NT2/D1 (cell line): ENCODE measurements at regions not wholly inside any gene's neighbourhood (a gene's known extent, or its start where the extent isn't known, plus 50 kb on each side); places are given as distances from the start of the nearest gene placed in this dataset.
"Not testable (repeated sequence)": the region's sequence is repeated elsewhere in the genome, so short reads cannot be mapped to it uniquely, and the experiment has no call there.

Source experiments
- DNase-seq: peaks from one replicate; pipeline ENCODE4 v3.0.0-alpha.2; 2011; ENCODE audit warnings: low read depth, low spot score
- H3K27me3 ChIP-seq: 2 replicates; pipeline ENCODE4 v1.6.0; 2011; ENCODE audit warnings: mild to moderate bottlenecking; ENCODE audit not compliant: insufficient read length, insufficient read depth
- H3K36me3 ChIP-seq: 2 replicates; pipeline ENCODE4 v1.6.1; 2011; ENCODE audit warnings: mild to moderate bottlenecking, low read length, mixed read lengths; ENCODE audit not compliant: insufficient read depth, insufficient read length
- H3K4me1 ChIP-seq: 2 replicates; pipeline ENCODE4 v1.5.1; 2011; ENCODE audit not compliant: insufficient read depth, insufficient read length
- H3K4me3 ChIP-seq: 2 replicates; pipeline ENCODE4 v1.5.1; 2011; ENCODE audit warnings: low read depth; ENCODE audit not compliant: insufficient read length
- H3K9ac ChIP-seq: 2 replicates; pipeline ENCODE4 v1.6.0; 2011; ENCODE audit warnings: low read depth; ENCODE audit not compliant: insufficient read length
- H3K9me3 ChIP-seq: 2 replicates; pipeline ENCODE4 v1.5.1; 2011; ENCODE audit warnings: mild to moderate bottlenecking, low read length; ENCODE audit not compliant: insufficient read depth
- SUZ12 ChIP-seq: IDR thresholded peaks from 2 replicates; pipeline ENCODE4 v1.6.1; 2011; ENCODE audit not compliant: insufficient read length, insufficient read depth; ENCODE audit errors: extremely low read depth
- YY1 ChIP-seq: IDR thresholded peaks from 2 replicates; pipeline ENCODE4 v1.6.1; 2011; ENCODE audit not compliant: insufficient read length, insufficient read depth
- ZNF274 ChIP-seq: IDR thresholded peaks from 2 replicates; pipeline ENCODE4 v1.6.1; 2011; ENCODE audit warnings: mild to moderate bottlenecking, low read depth, low read length

GRCh38 chr16:34743115-34743514, 1283.7 kb downstream of the TP53TG3F start:
- Histone ChIP-seq H3K4me1 (no peaks in the 10 kb centered on the region), H3K36me3 (no peaks in the 10 kb centered on the region), H3K27me3 (no peaks in the 10 kb centered on the region), H3K9me3 (peaks cover 70% of the 10 kb centered on the region), H3K4me3 (no peak overlapping the region), H3K9ac (no peak overlapping the region)
- TF ChIP-seq ZNF274 (no peak), SUZ12 (no peak), YY1 (no peak)
- DNase-seq: no peak

DNA sequence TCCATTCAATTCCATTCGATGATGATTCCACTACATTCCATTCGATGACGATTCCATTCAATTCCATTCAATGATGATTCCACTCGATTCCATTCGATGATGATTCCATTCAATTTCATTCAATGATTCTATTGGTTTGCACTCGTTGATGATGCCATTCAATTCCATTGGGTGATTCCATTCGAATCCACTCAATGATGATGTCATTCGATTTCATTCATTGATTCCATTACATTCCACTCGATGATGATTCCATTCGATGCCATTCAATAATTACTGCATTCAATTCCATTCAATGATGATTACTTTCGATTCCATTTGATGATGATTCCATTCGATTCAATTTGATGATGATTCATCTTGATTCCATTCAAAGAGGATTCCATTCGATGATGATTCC, 1299.4 kb downstream of the TP53TG3F start:
- Histone ChIP-seq H3K4me3 (no peak overlapping the region), H3K27me3 (no peaks in the 10 kb centered on the region), H3K9me3 (peaks cover 92% of the 10 kb centered on the region), H3K4me1 (no peaks in the 10 kb centered on the region), H3K9ac (no peak overlapping the region), H3K36me3 (no peaks in the 10 kb centered on the region)
- TF ChIP-seq SUZ12: no peak
- no peak for TF ChIP-seq YY1
- TF ChIP-seq ZNF274: no peak
- no peak for DNase-seq

DNA sequence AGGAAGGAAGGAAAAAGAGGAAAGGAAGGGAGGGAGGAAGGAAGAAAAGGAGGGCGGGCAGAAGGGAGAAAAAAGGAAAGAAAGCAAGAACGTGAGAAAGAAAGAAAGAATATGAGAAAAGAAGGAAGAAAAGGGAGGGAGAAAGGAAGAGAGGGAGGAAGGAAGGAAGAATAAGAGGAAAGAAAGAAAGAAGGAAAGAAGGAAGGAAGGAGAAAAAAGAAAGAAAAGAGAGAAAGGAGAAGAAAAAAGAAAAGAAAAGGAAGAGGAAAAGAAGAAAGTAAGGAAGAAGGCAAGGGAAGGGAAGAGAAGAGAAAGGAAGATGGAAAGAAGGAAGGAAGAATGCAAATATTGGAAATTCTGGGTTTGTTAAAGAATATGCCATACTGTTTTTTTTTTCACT, 1332.4 kb downstream of the TP53TG3F start:
- not testable (repeated sequence) for H3K36me3 ChIP-seq, H3K27me3 ChIP-seq, H3K9me3 ChIP-seq, DNase-seq, H3K9ac ChIP-seq, H3K4me3 ChIP-seq, H3K4me1 ChIP-seq

- TF ChIP-seq ZNF274 (no peak), YY1 (no peak), SUZ12 (no peak)
- H3K4me3 ChIP-seq: no peak overlapping the region
- H3K27me3 ChIP-seq: no peaks in the 10 kb centered on the region
- H3K4me1 ChIP-seq: no peaks in the 10 kb centered on the region
- no peaks in the 10 kb centered on the region for H3K36me3 ChIP-seq
- H3K9ac ChIP-seq: no peak overlapping the region
- no peak for DNase-seq
- H3K9me3 ChIP-seq: no peaks in the 10 kb centered on the region
These were observed 1342.5 kb downstream of the TP53TG3F start for GRCh38 chr16:34801875-34802274.

GRCh38 chr16:34802396-34802795, 1343.0 kb downstream of the TP53TG3F start:
- no peak for TF ChIP-seq SUZ12
- no peak for TF ChIP-seq YY1
- TF ChIP-seq ZNF274: no peak
- Histone ChIP-seq H3K9me3 (no peaks in the 10 kb centered on the region), H3K27me3 (no peaks in the 10 kb centered on the region), H3K9ac (no peak overlapping the region), H3K4me1 (no peaks in the 10 kb centered on the region), H3K4me3 (no peak overlapping the region), H3K36me3 (no peaks in the 10 kb centered on the region)
- DNase-seq: no peak

DNA sequence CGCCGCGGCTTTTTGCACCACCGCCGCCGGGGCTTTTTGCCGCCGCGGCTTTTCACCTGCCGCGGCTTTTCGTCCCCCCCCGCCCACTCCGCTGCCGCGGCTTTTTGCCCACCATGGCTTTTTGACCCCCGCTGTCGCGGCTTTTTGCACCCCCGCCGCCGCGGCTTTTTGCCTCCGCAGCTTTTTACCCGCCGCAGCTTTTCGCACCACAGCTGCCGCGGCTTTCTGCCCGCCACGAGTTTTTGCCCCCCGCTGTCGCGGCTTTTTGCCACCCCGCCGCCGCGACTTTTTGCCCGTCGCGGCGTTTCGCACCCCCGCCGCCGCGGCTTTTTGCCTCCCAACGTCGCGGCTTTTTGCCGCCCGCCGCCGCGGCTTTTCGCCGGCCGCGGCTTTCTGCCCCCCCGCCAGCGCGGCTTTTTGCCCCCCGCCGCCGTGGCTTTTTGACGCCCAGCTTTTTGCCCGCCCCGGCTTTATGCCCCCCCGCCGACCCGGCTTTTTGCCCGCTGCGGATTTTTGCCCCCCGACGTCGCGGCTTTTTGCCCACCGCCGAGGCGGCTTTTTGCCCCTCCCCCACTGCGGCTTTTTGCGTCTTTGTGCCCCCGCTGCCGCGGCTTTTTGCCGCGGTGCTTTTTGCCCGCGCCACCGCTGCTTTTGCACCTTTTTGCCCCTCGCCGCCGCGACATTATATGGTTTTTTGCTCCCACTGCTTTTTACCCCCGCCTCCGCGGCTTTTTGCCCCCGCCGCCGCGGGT, 1343.6 kb downstream of the TP53TG3F start:
- Histone ChIP-seq H3K4me3 (no peak overlapping the region), H3K4me1 (no peaks in the 10 kb centered on the region), H3K9me3 (no peaks in the 10 kb centered on the region), H3K9ac (no peak overlapping the region), H3K27me3 (no peaks in the 10 kb centered on the region), H3K36me3 (no peaks in the 10 kb centered on the region)
- no peak for DNase-seq
- TF ChIP-seq ZNF274 (no peak), SUZ12 (no peak), YY1 (no peak)

DNA sequence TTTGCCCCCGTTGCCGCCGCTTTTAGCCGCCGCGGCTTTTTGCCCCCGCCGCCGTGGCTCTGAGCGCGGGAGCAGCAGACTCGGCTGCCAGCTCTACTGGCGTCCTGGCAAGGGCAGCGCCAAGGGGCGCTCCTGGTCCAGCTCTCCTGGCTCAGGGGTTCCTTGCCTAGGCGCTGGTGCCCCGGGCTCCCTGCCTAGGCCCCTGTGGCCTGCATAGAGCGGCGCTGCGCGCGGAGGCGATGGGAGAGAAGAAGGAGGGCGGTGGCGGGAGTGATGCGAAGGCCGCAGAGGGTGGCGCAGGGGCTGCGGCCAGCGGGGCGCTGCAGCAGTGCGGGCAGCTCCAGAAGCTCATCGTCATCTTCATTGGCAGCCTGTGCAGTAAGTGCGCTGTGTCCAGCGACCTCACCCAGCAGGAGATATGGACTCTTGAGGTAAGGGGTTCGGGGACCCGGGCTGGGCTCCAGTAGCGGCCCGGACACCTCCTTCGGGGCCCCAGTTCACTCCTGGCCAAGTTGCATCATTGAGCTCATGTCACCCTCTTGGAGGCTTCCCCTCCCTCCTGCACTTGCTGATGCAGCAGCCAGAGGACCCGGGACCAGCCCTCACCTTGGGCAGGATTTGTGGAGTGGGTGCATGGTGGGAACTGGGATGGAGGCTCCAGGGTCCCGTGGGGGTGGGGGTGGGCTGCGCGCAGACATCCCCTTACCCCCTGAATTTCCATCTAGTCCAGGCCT, 1344.4 kb downstream of the TP53TG3F start:
- no peak overlapping the region for H3K4me3 ChIP-seq

GRCh38 chr16:34806992-34807644, 1347.7 kb downstream of the TP53TG3F start:
- H3K4me3 ChIP-seq, H3K4me1 ChIP-seq, DNase-seq, H3K36me3 ChIP-seq, H3K27me3 ChIP-seq, H3K9me3 ChIP-seq, H3K9ac ChIP-seq: not testable (repeated sequence)

More for the DNA sequence above, 1344.4 kb downstream of the TP53TG3F start:
- H3K4me1 ChIP-seq: no peaks in the 10 kb centered on the region
- no peak overlapping the region for H3K9ac ChIP-seq
- TF ChIP-seq SUZ12 (no peak), YY1 (no peak), ZNF274 (no peak)
- H3K9me3 ChIP-seq: no peaks in the 10 kb centered on the region
- H3K36me3 ChIP-seq: no peaks in the 10 kb centered on the region
- H3K27me3 ChIP-seq: no peaks in the 10 kb centered on the region
- no peak for DNase-seq

GRCh38 chr16:34807844-34808243, 1348.4 kb downstream of the TP53TG3F start:
- not testable (repeated sequence) for H3K27me3 ChIP-seq, DNase-seq, H3K4me1 ChIP-seq, H3K9ac ChIP-seq, H3K9me3 ChIP-seq, H3K36me3 ChIP-seq, H3K4me3 ChIP-seq

GRCh38 chr16:34808530-34808929, 1349.1 kb downstream of the TP53TG3F start:
- not testable (repeated sequence) for H3K9me3 ChIP-seq, H3K36me3 ChIP-seq, H3K27me3 ChIP-seq, H3K4me3 ChIP-seq, DNase-seq, H3K4me1 ChIP-seq, H3K9ac ChIP-seq
